GM21576 (cell line): ENCODE measurements at regions not wholly inside any gene's neighbourhood (a gene's known extent, or its start where the extent isn't known, plus 50 kb on each side); places are given as distances from the start of the nearest gene placed in this dataset.

ENCODE experiments used
- ATAC-seq: cut with Tn5 transposase; IDR thresholded peaks from one replicate; pipeline ENCODE4 v1.9.1; 2021; ENCODE audit warnings: mild to moderate bottlenecking, moderate library complexity; ENCODE audit not compliant: unreplicated experiment

DNA sequence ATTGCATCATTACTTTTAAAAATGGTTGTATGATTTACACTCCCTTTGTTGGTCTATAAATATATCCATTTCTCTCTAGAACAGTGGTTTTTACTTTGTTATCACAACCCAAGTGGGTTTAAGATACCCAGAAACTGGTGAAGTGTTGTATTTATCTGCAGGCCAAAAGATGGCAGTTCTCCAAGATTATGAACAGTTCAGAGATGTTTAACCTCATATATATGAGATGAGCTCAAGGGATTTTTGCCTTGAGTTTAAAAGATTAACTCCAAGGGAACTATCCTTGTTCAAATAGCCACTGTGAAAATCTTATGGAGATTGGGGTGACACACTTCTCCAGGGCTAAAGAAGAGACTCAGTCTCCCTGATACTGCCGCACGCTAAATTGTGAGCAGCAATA is 572.6 kb downstream of the TLE4 start:
- no peak for ATAC-seq

DNA sequence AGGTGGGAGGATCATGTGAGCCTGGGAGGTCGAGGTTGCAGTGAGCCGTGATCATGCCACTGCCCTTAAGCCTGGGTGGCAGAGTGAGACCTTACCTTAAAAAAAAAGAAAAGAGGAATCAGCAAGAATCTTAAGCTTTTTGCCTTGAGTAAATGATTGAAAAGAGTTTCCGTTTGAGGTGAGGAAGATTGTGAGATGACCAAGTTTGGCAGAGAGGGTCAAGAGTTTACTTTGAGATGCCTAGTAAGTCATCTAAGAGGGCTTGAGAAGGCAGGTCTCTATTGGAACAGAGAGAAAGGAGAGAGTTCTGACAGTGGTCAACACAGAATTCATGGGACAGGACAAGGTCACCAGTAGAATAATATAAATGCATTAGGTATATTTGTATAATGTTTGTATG is 572.1 kb downstream of the TLE4 start:
- ATAC-seq: no peak

DNA sequence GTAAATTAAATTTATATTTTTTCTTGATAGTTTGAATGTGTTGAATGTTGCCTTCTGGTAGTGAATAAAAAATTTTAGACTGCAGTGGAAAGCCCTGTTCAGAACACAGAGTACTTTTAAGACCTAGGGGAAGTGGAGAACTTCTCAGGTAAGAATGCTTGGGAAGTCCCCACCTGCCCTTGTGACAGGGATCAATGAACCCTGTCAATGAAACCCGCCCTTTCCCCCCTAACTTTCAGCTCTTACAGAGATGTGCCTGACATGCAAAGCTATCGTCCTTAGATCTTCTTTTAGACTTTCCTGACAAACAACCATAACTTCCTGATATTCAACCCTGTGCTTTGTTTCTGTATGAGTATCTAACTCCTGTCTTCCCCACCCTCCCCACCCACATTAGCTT is 562.7 kb downstream of the TLE4 start:
- peak; percentile 99 for ATAC-seq

DNA sequence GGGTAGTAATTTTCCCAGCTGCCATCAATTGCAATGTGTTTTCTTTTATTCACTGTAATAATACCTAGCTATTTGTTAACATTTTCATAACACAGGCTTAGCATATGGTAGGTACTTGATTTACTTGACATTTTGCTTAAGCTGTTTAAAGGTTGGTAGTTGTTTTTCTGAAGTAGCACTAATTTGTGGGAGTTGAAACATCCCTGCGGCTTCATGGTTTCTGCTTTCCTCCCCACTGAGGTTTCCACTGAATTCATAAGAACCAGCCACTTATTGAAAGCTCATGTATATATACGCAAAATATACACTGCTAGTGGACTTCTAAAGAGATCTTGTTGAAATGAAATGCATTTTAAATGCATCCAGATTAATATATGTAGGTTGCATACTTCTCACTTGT is 559.9 kb downstream of the TLE4 start:
- no peak for ATAC-seq

DNA sequence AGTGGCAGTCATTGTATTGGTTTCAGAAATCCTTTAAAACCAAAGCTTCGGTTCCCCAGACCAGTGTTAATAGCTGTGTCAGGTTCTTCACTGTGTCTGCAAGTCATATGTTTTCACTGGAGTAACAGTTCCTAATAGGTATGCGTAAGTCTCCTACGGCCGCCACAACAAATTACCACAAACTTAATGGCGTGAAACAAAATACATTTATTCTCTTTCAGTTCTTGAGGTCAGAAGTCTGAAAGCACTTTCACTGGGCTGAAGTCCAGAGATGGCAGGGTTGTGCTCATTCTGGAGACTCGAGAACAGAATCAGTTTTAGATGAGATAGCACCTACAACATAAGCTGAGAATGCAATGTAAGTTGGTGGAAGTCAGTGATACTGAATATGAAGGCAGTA is 556.2 kb downstream of the TLE4 start:
- no peak for ATAC-seq

DNA sequence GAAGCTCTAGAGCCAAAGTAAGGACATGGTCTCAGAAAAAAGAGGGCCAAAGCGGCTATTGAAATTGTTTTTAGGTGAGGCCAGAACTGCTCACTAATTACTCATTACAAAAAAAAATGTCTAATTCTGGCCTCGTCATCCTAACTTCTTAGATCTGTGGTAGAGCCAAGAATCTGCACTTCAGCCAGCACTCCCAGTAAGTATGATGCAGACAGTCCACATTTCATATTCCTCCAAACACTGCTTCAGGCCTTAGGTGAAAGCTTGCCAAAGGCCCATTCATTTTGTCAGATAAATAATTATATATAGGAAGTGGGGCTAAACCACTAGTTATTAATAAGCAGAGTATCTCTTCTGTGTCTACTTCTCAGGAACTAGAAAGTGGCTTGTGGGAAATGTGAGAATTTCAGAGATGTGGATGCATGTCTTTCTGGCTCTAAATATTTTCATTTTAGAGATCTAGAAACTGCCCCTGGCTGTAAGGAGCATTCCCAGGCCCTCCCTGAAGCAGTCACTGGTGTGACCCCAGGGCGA is 554.0 kb downstream of the TLE4 start:
- ATAC-seq: no peak

DNA sequence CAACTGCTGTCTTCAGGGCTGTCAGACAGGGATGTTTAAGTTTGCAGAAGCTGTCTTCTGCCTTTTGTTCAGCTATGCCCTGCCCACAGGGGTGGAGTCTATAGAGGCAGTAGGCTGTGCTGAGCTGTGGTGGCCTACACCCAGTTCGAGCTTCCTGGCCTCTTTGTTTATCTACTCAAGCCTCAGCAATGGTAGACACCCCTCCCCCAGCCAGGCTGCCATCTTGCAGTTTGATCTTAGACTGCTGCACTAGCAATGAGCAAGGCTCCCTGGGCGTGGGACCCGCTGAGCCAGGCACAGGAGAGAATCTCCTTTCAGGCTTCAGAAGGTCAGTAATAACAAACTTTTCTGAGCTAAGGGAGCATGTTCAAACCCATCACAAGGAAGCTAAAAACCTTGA is 545.3 kb downstream of the TLE4 start:
- ATAC-seq: no peak

DNA sequence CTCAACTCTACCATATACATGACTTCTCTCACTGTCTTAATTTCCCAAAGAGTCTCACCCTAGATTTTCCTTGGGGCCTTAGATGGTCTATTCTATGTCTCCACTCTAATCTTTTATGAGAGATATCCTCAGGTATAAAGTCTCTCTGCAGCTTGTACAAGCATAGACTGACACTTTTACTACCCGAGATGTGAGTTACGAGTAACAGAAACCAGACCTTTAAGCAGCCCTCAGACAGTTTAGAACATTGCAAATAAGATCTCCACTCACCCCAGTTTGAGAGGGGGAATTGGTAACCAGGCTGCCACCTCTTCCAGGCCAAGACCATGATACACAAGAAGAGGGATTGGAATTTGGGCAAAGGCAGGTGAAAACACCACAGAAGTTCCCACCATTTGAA is 542.5 kb downstream of the TLE4 start:
- no peak for ATAC-seq

DNA sequence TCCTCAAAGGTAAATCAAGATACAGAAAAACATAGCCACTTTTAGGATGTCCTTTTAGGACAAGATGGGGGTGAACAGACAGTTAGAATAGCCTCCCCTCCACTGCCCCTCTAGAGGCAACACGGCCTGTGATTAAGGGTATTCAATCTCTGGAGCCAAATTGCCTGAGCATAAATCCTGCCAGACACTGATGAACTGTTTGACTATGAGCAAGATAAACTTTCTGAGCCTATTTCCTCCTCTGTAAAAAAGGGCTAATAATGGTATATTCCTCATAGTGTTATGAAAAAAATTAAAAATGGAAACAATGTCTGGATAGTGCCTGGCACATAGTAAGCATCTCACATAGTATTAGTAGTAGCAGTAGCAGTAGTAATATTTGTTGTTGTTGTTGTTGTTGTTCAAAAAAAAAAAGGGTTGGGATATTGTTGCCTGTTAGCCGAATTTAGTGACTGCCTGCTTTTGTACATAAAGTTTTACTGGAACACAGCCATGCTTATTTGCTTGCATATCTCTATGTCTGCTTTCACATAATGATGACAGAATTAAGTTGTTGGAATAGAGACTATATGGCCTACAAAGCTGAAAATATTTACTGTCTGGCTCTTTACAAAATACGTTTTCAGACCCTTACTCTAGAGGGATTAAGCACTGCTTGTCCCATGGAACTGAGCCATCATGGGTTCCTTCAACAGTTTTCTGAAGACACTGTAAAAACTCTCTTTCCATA is 536.3 kb downstream of the TLE4 start:
- no peak for ATAC-seq

DNA sequence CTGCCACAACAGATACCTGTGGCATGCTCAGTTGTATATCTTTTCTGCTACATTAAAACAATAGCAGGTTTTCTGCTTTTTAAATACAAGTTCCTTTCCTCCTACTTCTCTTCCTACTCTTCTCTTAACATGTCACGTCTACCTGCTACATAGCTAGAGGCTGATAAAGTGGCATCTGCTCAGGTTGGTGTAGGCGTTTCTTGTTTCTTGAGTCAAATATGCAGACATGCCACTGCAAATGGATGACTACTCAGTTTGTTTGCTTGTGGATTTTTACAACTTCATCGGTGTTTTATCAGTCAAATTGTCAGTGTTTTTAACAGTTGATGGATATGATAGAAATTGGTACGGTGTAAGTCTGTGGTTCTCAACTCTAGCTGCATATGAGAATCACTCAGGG is 525.7 kb downstream of the TLE4 start:
- ATAC-seq: no peak

DNA sequence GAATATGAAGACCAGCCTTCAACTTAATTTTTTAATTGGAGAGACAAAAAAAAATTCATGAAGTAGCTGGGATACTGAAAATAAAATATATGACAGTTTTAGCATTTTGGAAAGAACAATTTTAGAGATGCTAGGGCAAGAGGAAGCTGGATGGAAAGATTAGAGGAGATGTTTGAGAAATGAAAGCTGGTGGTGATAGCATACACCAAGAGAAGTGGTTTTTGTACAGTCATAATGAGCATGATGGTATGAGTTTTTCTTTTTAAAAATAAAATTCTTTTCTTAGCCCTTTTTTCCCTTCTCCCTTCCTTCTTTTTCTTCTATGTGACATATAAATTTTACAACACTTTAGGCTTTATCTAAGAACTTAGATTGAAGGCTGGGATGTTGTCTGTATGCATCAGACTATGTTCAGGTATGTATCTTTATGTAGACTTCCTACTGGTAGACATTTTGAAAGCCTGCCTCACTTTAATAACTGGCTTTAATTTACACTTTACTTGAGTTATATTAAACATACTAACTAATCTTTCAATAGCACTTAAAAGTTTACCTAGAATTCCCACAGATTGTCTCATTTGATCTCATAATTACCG is 522.5 kb downstream of the TLE4 start:
- no peak for ATAC-seq

DNA sequence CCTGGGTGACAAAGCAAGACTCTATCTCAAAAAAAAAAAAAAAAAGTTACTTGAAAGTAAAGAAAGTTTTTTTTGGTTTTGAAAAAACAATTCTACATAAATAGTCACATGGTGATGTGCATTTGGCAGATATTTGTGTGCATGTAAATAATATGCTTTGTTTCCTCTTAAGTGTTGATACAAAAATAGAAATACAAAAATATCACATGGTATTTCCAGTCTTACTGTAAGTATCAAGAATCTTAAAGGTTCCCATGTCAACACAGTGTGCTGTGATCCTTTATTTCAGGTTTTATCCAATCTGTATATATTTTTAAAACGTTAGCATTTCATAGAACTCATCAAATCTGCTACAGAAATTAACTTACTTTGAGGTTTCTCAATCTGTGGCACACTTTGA is 521.9 kb downstream of the TLE4 start:
- ATAC-seq: no peak

DNA sequence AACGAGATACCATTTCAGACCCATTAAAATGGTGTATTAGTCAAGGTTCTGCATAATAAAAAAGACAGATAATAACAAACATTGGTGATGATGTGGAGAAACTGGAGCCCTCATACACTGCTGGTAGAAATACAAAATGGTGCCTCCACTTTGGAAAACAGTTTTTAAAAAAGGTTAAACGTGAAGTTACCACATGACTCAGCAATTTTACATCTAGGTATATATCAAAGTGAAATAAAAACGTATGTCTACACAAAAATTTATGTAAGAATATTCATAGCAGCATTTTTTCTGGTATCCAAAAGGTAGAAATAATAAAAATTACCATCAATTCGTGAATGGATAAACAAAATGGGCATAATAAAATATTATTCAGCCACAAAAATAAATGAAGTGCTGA is 519.8 kb downstream of the TLE4 start:
- no peak for ATAC-seq

DNA sequence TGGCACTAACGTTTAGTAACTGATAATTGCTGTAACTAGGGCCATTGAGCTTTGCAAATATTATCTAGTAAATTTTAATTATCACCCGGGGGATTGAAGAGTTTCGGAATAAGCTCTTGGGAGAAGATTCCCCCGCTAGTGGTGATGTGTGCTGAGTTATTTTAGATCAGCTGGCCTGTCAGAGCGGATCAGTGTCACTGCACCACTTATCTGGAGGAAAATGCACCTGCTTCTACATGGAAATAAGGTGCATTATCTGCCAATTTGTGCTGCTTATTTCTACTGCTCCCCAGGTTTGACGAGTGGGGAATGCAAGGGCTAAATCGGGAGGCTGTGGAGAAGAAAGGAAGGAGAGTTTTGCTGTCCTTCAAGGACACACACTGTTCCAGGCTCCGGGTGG is 518.6 kb downstream of the TLE4 start:
- no peak for ATAC-seq

DNA sequence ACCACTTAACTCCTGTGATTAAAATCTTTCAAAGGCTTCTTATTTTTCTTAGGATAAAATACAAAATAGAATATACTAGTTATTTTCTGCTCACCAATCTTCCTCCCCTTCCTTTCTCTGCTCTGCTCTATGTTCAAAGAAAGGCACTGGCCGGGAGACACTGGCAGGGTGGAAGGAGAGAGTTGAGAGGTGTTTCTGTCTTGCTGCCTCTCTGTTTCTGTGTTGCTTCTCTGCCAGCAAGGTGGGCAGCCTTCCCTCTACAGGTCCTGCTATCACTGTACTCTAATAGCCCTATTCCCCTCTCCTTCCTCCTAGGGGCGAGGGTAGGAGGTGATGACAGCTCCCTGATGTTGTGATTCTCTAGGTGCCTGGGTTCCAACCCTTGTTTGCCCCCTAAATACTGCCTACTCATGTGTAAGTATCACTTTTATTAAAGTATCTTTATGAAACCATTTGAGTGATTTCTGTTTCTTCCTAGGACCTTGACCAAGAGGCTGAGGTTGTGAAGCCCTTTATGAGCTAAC is 515.1 kb downstream of the TLE4 start:
- no peak for ATAC-seq

DNA sequence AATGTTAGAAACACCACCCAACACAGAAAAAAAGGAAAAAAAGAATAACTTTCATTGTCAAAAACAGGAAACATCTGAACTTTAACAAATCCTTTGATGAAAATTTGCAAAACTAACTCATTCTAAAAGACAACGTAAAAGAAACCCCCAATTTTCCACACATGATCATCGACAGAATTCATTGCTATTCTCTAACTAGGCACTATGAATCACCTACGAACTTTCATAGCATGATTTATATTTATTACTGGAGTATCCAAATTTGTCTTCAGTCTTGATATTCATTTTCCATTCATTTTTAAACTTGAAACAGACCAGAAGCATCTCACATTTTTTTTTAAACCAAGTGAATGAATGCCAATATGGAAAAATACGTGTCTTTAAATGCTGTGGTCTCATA is 514.6 kb downstream of the TLE4 start:
- ATAC-seq: no peak

DNA sequence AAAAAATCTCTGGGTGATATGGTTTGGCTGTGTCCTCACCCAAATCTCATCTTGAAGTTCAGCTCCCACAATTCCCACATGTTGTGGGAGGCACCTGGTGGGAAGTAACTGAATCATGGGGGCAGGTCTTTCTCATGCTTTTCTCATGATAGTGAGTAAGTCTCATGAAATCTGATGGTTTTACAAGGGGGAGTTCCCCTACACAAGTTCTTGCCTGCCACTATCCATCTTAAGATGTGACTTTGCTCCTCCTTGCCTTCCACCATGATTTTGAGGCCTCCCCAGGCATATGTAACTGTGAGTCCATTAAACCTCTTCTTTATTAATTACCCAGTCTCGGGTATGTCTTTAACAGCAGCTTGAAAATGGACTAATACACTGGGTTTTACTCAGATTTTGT is 513.9 kb downstream of the TLE4 start:
- ATAC-seq: no peak

DNA sequence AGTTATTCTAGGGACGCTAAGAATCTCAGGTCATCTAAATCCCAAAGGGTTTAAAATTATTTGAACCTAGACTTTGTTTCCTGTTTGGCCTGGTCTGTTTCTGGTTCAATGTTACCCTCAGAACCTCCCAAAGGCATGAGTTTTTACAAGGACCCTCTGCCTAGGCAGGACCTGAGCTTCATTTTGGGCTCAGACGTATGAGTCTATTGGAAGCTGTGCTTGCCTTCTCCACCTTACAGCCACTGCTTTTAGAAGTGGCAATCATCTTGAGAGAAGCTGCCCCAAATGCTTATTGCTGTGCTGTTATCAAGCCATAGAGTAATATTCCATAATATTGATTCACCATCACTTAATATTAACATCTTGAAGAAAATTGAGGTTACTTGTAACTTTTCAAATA is 510.4 kb downstream of the TLE4 start:
- ATAC-seq: no peak

DNA sequence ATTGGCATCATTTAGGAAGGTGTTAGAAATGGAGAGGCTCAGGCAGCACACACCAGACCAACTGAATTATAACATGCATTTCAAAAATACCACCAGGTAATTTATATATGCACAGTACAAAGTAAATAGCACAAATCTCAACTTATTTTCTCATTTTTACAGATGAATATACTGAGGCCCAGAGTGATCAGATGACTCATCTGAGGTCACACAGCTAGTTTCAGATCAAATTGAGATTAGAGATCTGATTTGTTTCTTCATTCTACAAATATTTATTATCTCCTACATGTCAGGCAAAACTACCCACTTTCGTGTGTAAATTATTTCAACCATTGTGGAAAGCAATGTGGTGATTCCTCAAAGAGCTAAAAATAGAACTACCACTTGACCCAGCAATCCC is 507.1 kb downstream of the TLE4 start:
- ATAC-seq: no peak

DNA sequence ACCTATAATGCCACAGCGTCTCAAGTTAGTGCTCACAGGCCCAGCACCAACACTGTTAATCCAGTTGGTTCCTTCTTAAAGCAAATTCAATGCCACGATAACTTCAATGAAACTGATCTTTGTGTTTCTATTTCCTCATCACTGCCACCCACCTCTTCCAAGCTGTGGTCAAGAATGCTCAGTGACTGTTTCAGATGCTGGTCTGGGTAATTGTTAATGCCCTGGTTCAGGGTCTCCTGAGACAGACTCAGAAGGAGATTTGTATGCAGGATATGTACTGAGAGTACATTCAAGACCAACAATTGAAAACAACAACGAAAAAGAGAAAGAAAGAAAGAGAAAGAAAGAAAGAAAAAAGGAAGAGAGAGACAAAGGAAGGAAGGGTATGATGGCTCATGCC is 505.3 kb downstream of the TLE4 start:
- ATAC-seq: no peak

DNA sequence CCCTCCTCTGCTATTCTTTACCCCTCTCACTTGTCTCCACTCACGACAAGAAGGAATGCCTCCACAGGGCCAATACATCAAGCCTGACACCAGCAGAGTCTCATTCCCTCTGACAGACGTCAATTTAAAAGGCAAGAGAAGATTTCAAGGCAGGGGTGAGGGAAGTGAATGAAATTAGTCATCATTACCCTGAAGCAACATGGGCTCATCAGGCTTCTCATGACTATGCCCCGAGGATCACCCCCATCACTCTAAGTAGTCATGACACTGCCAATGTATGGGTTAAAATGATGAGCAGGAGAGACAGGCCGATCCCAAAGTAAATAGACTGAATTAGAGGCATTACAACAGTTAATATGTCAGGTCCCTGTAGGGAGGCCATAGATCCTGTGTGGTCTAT is 504.4 kb downstream of the TLE4 start:
- ATAC-seq: no peak

DNA sequence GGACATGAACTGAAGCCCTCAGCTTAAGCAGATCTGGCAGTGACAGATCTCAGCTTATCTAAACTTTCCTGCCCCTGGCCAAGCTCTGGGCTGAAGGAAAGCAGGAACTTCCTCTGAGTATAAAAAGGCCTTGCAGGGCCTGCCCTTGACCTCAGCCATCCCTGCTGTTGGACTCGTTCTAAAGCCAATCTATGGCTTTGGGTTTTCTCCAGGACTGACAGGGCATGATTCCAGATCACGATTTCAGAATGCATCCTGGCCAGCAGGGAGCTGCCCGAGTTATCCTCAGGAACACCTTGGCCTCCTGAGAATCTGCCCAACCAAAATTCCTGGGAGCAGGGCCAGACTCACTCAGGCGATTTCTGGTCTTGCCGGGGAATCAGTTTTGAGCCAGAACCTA is 502.7 kb downstream of the TLE4 start:
- no peak for ATAC-seq

DNA sequence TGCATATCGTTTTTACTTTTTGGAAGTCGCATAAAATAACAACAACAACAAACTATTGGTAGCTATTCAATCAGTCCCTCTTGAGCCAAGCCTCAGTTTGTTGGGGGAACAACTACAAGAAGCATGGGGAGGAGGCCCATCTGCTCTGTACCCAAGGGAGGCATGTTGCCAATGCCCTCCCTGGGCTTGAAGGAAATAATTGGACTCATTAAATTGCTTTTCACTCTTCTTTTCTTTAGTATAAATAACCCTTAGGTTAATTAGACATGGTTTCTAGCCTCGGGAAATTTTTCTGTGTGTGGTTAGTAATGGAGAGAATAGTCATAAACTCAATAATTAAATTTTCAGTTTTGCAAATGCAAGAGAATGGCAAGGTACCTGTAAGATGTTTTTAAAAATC is 500.7 kb downstream of the TLE4 start:
- ATAC-seq: no peak
